ENCODE measurements at regions not wholly inside any gene's neighbourhood (a gene's known extent, or its start where the extent isn't known, plus 50 kb on each side); places are given as distances from the start of the nearest gene placed in this dataset.

GRCh38 chr2:39549000-39549399, 111.9 kb upstream of the MAP4K3 start:
- TF ChIP-seq EZH2phosphoT487 (IDR thresholded peaks at IDR 0.05; ENCODE audit: borderline replicate concordance): no peak
- TF ChIP-seq, protein P1, sequence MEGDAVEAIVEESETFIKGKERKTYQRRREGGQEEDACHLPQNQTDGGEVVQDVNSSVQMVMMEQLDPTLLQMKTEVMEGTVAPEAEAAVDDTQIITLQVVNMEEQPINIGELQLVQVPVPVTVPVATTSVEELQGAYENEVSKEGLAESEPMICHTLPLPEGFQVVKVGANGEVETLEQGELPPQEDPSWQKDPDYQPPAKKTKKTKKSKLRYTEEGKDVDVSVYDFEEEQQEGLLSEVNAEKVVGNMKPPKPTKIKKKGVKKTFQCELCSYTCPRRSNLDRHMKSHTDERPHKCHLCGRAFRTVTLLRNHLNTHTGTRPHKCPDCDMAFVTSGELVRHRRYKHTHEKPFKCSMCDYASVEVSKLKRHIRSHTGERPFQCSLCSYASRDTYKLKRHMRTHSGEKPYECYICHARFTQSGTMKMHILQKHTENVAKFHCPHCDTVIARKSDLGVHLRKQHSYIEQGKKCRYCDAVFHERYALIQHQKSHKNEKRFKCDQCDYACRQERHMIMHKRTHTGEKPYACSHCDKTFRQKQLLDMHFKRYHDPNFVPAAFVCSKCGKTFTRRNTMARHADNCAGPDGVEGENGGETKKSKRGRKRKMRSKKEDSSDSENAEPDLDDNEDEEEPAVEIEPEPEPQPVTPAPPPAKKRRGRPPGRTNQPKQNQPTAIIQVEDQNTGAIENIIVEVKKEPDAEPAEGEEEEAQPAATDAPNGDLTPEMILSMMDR (conservative IDR thresholded peaks at IDR 0.05; ENCODE audit: low read length): no peak
- Histone ChIP-seq H4K20me1 (ENCODE audit: insufficient read depth, low read length, poor library complexity, severe bottlenecking) (no peaks in the 10 kb centered on the region), H3K9me2 (replicated peaks; ENCODE audit: low read depth, low read length) (no peaks in the 10 kb centered on the region), H3K9me3 (ENCODE audit: insufficient read depth, low read depth, low read length) (no peaks in the 10 kb centered on the region), H3K79me2 (ENCODE audit: insufficient read depth, low read length) (no peaks in the 10 kb centered on the region), H2AFZ (ENCODE audit: low read length) (no peak overlapping the region), H3F3A (ENCODE audit: low read depth) (no peaks in the 10 kb centered on the region), H3K4me2 (ENCODE audit: low read depth, low read length, poor library complexity, severe bottlenecking) (no peak overlapping the region), H3K36me3 (ENCODE audit: insufficient read depth, low read length) (no peaks in the 10 kb centered on the region), H3K4me1 (ENCODE audit: insufficient read depth, low read length, poor library complexity, severe bottlenecking) (no peaks in the 10 kb centered on the region), H3K27me3 (ENCODE audit: insufficient read depth, low read length, poor library complexity, severe bottlenecking) (no peaks in the 10 kb centered on the region), H3K9ac (ENCODE audit: low read depth, low read length, poor library complexity, severe bottlenecking) (no peak overlapping the region), H3K4me3 (ENCODE audit: low read length, poor library complexity, severe bottlenecking) (no peak overlapping the region)

DNA sequence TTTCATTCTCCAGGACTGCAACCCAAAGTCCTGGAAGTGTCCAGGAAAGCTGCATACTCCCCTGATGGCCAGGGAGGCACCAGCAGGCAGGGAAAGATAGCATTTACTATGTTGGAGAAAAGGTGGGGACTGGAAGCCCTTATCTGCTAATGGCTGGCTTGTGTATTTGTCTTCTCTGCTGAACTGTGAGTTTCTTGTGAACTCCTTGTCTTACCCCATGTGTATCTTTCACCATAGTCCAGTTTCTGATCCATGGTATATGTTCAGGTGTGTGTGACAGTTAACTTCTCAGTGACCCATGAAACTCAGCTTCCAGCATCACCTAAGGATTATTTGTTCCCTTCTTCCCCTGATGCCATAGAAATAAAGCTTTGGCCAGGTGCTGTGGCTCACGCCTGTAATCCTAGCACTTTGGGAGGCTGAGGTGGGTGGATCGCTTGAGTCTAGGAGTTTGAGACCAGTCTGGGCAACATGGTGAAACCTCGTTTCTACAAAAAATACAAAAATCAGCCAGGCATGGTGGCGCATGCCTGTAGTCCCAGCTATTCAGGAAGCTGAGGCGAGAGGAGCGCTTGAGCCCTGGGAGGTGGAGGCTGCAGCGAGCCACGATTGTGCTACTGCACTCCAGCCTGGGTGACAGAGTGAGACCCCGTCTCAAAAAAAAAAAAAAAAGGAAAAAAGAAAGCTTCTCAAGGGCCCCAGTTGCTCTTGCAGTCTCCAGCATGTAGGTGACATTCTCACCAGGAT, 112.8 kb upstream of the MAP4K3 start:
- Histone ChIP-seq H2AFZ (ENCODE audit: low read length) (no peak overlapping the region), H3K27me3 (ENCODE audit: insufficient read depth, low read length, poor library complexity, severe bottlenecking) (no peaks in the 10 kb centered on the region), H3F3A (ENCODE audit: low read depth) (no peaks in the 10 kb centered on the region), H3K4me2 (ENCODE audit: low read depth, low read length, poor library complexity, severe bottlenecking) (no peak overlapping the region), H3K9me3 (ENCODE audit: insufficient read depth, low read depth, low read length) (no peaks in the 10 kb centered on the region), H4K20me1 (ENCODE audit: insufficient read depth, low read length, poor library complexity, severe bottlenecking) (no peaks in the 10 kb centered on the region), H3K4me3 (ENCODE audit: low read length, poor library complexity, severe bottlenecking) (no peak overlapping the region), H3K4me1 (ENCODE audit: insufficient read depth, low read length, poor library complexity, severe bottlenecking) (no peaks in the 10 kb centered on the region), H3K79me2 (ENCODE audit: insufficient read depth, low read length) (no peaks in the 10 kb centered on the region), H3K9ac (ENCODE audit: low read depth, low read length, poor library complexity, severe bottlenecking) (no peak overlapping the region), H3K36me3 (ENCODE audit: insufficient read depth, low read length) (no peaks in the 10 kb centered on the region), H3K9me2 (replicated peaks; ENCODE audit: low read depth, low read length) (no peaks in the 10 kb centered on the region)
- TF ChIP-seq EZH2phosphoT487 (IDR thresholded peaks at IDR 0.05; ENCODE audit: borderline replicate concordance): no peak
- TF ChIP-seq, protein P1 (conservative IDR thresholded peaks at IDR 0.05; ENCODE audit: low read length): no peak

GRCh38 chr2:39550701-39551285, 113.7 kb upstream of the MAP4K3 start:
- no peaks in the 10 kb centered on the region for H3F3A ChIP-seq (ENCODE audit: low read depth)
- no peaks in the 10 kb centered on the region for H3K9me2 ChIP-seq (replicated peaks; ENCODE audit: low read depth, low read length)
- H3K79me2 ChIP-seq (ENCODE audit: insufficient read depth, low read length): no peaks in the 10 kb centered on the region
- no peak overlapping the region for H2AFZ ChIP-seq (ENCODE audit: low read length)
- TF ChIP-seq EZH2phosphoT487 (IDR thresholded peaks at IDR 0.05; ENCODE audit: borderline replicate concordance): no peak
- TF ChIP-seq, protein P1 (conservative IDR thresholded peaks at IDR 0.05; ENCODE audit: low read length): no peak
- no peak overlapping the region for H3K9ac ChIP-seq (ENCODE audit: low read depth, low read length, poor library complexity, severe bottlenecking)
- no peaks in the 10 kb centered on the region for H3K4me1 ChIP-seq (ENCODE audit: insufficient read depth, low read length, poor library complexity, severe bottlenecking)
- no peaks in the 10 kb centered on the region for H3K9me3 ChIP-seq (ENCODE audit: insufficient read depth, low read depth, low read length)
- no peaks in the 10 kb centered on the region for H3K27me3 ChIP-seq (ENCODE audit: insufficient read depth, low read length, poor library complexity, severe bottlenecking)
- no peaks in the 10 kb centered on the region for H3K36me3 ChIP-seq (ENCODE audit: insufficient read depth, low read length)
- H4K20me1 ChIP-seq (ENCODE audit: insufficient read depth, low read length, poor library complexity, severe bottlenecking): no peaks in the 10 kb centered on the region
- no peak overlapping the region for H3K4me3 ChIP-seq (ENCODE audit: low read length, poor library complexity, severe bottlenecking)
- no peak overlapping the region for H3K4me2 ChIP-seq (ENCODE audit: low read depth, low read length, poor library complexity, severe bottlenecking)

Data from Loucy (cell line).